Osteocyte (in vitro differentiated cells): ENCODE measurements at regions not wholly inside any gene's neighbourhood (a gene's known extent, or its start where the extent isn't known, plus 50 kb on each side); places are given as distances from the start of the nearest gene placed in this dataset.

ENCODE experiments used
- DNase-seq: peaks from one replicate; pipeline ENCODE4 v3.0.0; 2021; ENCODE audit warnings: mixed read lengths; ENCODE audit not compliant: unreplicated experiment; ENCODE audit errors: extremely low spot score
- H3K27ac Mint-ChIP-seq: one replicate; pipeline ENCODE4 v1.8.0; 2021; ENCODE audit warnings: mild to moderate bottlenecking, mixed read lengths; ENCODE audit not compliant: unreplicated experiment
- H3K27me3 Mint-ChIP-seq: one replicate; pipeline ENCODE4 v1.8.0; 2021; ENCODE audit warnings: mixed read lengths; ENCODE audit not compliant: unreplicated experiment
- H3K36me3 Mint-ChIP-seq: one replicate; pipeline ENCODE4 v1.8.0; 2021; ENCODE audit warnings: mixed read lengths; ENCODE audit not compliant: unreplicated experiment
- H3K4me1 Mint-ChIP-seq: one replicate; pipeline ENCODE4 v1.8.0; 2021; ENCODE audit warnings: mixed read lengths; ENCODE audit not compliant: unreplicated experiment
- H3K4me3 Mint-ChIP-seq: one replicate; pipeline ENCODE4 v1.8.0; 2021; ENCODE audit warnings: mild to moderate bottlenecking, moderate library complexity, mixed read lengths; ENCODE audit not compliant: unreplicated experiment
- H3K9me3 Mint-ChIP-seq: one replicate; pipeline ENCODE4 v1.8.0; 2021; ENCODE audit warnings: mixed read lengths; ENCODE audit not compliant: unreplicated experiment
- CTCF ChIP-seq: fragments of 200-600 bp; sonication (generic); IDR thresholded peaks from 2 replicates; pipeline ENCODE4 v1.5.0; 2021; ENCODE audit warnings: antibody characterized with exemption, mild to moderate bottlenecking, moderate library complexity

GRCh38 chr6:134734312-134734869 lies 215.5 kb downstream of the ALDH8A1 start:
- Mint-ChIP-seq H3K4me1 (peaks cover 12% of the 10 kb centered on the region), H3K36me3 (no peaks in the 10 kb centered on the region), H3K27ac (no peak overlapping the region), H3K9me3 (no peaks in the 10 kb centered on the region), H3K27me3 (no peaks in the 10 kb centered on the region), H3K4me3 (no peak overlapping the region)
- DNase-seq, result no peak
- TF ChIP-seq CTCF, result no peak

- H3K4me1 Mint-ChIP-seq, result peaks cover 11% of the 10 kb centered on the region
- H3K9me3 Mint-ChIP-seq, result no peaks in the 10 kb centered on the region
- H3K27ac Mint-ChIP-seq, result no peak overlapping the region
- no peak for DNase-seq
- H3K27me3 Mint-ChIP-seq, result no peaks in the 10 kb centered on the region
- no peak for TF ChIP-seq CTCF
- no peaks in the 10 kb centered on the region for H3K36me3 Mint-ChIP-seq
- H3K4me3 Mint-ChIP-seq, result no peak overlapping the region
Measured at GRCh38 chr6:134733801-134734200, 216.1 kb downstream of the ALDH8A1 start.

GRCh38 chr6:134732763-134733162 lies 217.1 kb downstream of the ALDH8A1 start:
- Mint-ChIP-seq H3K36me3 (no peaks in the 10 kb centered on the region), H3K27me3 (no peaks in the 10 kb centered on the region), H3K9me3 (no peaks in the 10 kb centered on the region), H3K4me1 (peaks cover 11% of the 10 kb centered on the region), H3K27ac (no peak overlapping the region), H3K4me3 (no peak overlapping the region)
- no peak for TF ChIP-seq CTCF
- no peak for DNase-seq

- TF ChIP-seq CTCF, result no peak
- Mint-ChIP-seq H3K9me3 (peaks cover under 1% of the 10 kb centered on the region), H3K36me3 (no peaks in the 10 kb centered on the region), H3K4me3 (no peak overlapping the region), H3K4me1 (peaks cover 9% of the 10 kb centered on the region), H3K27me3 (no peaks in the 10 kb centered on the region), H3K27ac (no peak overlapping the region)
- no peak for DNase-seq
Measured at GRCh38 chr6:134731615-134732014, 218.3 kb downstream of the ALDH8A1 start.

- Mint-ChIP-seq H3K4me1 (peaks cover 18% of the 10 kb centered on the region), H3K9me3 (peaks cover 4% of the 10 kb centered on the region), H3K4me3 (no peak overlapping the region), H3K27me3 (no peaks in the 10 kb centered on the region), H3K27ac (no peak overlapping the region), H3K36me3 (no peaks in the 10 kb centered on the region)
- DNase-seq, result no peak
- TF ChIP-seq CTCF, result no peak
Measured at GRCh38 chr6:134730013-134730412, 219.9 kb downstream of the ALDH8A1 start.
